Subcutaneous abdominal adipose tissue (tissue), 5 donors: ENCODE measurements at regions not wholly inside any gene's neighbourhood (a gene's known extent, or its start where the extent isn't known, plus 50 kb on each side); places are given as distances from the start of the nearest gene placed in this dataset.
A peak's percentile ranks its signal among the peaks of the same experiment; 100 is the strongest.
"Not testable (repeated sequence)": the region's sequence is repeated elsewhere in the genome, so short reads cannot be mapped to it uniquely, and the experiment has no call there.

Experiments used
- H3K27ac ChIP-seq: one replicate; pipeline ENCODE4 v1.7.0; 2013; ENCODE audit warnings: low read depth, mild to moderate bottlenecking, inconsistent platforms, low read length, moderate library complexity
- H3K27me3 ChIP-seq, 5 donors: one replicate each; pipeline ENCODE4 v1.7.0; 2013; ENCODE audit warnings: low read length in 5 of 5, inconsistent platforms in 1 of 5; ENCODE audit not compliant: control insufficient read depth in 5 of 5, insufficient read depth in 4 of 5
- H3K36me3 ChIP-seq, 5 donors: one replicate each; pipeline ENCODE4 v1.7.0; 2013; ENCODE audit warnings: low read length in 5 of 5; ENCODE audit not compliant: control insufficient read depth in 5 of 5, insufficient read depth in 5 of 5
- H3K4me1 ChIP-seq, 5 donors: one replicate each; pipeline ENCODE4 v1.7.0; 2013; ENCODE audit warnings: low read length in 5 of 5, mild to moderate bottlenecking in 3 of 5, moderate library complexity in 1 of 5; ENCODE audit not compliant: control insufficient read depth in 5 of 5, insufficient read depth in 5 of 5
- H3K4me3 ChIP-seq, 5 donors: one replicate each; pipeline ENCODE4 v1.7.0; 2013; ENCODE audit warnings: low read length in 5 of 5, low read depth in 1 of 5
- H3K9ac ChIP-seq, 5 donors: one replicate each; pipeline ENCODE4 v1.7.0; 2013; ENCODE audit warnings: low read length in 5 of 5, mild to moderate bottlenecking in 4 of 5, moderate library complexity in 3 of 5
- H3K9me3 ChIP-seq, 5 donors: one replicate each; pipeline ENCODE4 v1.7.0; 2013; ENCODE audit warnings: low read length in 5 of 5; ENCODE audit not compliant: control insufficient read depth in 5 of 5
- donor health status: healthy.
- donor health status: healthy.
- donor health status: healthy.
- donor health status: healthy.
- donor health status: healthy.

- Histone ChIP-seq H3K9ac (no peak overlapping the region), H3K9me3 (no peaks in the 10 kb centered on the region), H3K36me3 (no peaks in the 10 kb centered on the region), H3K27ac (peak overlapping the region; percentile 42), H3K4me3 (no peak overlapping the region), H3K4me1 (peaks cover 2 to 10% (median 4%) of the 10 kb centered on the region in 5 donors), H3K27me3 (no peaks in the 10 kb centered on the region)
Observed at GRCh38 chr9:115690786-115691496, 462.6 kb upstream of the PAPPA start.

DNA sequence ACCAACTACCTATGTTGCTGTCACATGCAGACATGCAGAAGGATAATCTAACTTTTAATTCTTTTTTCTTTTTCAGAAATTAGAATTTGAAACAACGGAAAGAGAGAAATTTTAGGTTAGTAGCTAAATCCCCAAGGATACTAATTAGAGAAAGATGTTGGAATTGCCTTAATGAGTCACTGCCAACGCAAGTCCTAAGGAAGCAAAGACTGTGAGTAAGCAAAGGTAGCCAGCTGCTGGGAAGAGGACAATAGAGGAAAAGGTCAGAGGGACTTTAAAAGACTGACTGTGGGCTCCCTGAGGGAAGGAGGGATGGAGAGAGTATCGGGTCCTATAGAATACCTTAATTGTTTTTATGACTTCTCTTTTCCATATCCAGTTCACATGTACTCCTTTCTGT, 461.9 kb upstream of the PAPPA start:
- peak overlapping the region; percentile 42 for H3K27ac ChIP-seq
- no peaks in the 10 kb centered on the region for H3K36me3 ChIP-seq
- H3K9me3 ChIP-seq: no peaks in the 10 kb centered on the region
- peaks cover 2 to 10% (median 4%) of the 10 kb centered on the region in 5 donors for H3K4me1 ChIP-seq
- H3K27me3 ChIP-seq: no peaks in the 10 kb centered on the region
- H3K4me3 ChIP-seq: no peak overlapping the region
- peak overlapping the region in 1 of 5 donors; percentile 42 for H3K9ac ChIP-seq

GRCh38 chr9:115692868-115693267, 460.7 kb upstream of the PAPPA start:
- not testable (repeated sequence) for H3K36me3 ChIP-seq, H3K4me3 ChIP-seq, H3K27me3 ChIP-seq, H3K4me1 ChIP-seq, H3K27ac ChIP-seq, H3K9ac ChIP-seq, H3K9me3 ChIP-seq

GRCh38 chr9:115694014-115694413, 459.6 kb upstream of the PAPPA start:
- Histone ChIP-seq H3K27ac (no peak overlapping the region), H3K4me1 (peaks cover 2 to 10% (median 4%) of the 10 kb centered on the region in 5 donors), H3K4me3 (no peak overlapping the region), H3K9me3 (no peaks in the 10 kb centered on the region), H3K36me3 (no peaks in the 10 kb centered on the region), H3K27me3 (no peaks in the 10 kb centered on the region), H3K9ac (no peak overlapping the region)

DNA sequence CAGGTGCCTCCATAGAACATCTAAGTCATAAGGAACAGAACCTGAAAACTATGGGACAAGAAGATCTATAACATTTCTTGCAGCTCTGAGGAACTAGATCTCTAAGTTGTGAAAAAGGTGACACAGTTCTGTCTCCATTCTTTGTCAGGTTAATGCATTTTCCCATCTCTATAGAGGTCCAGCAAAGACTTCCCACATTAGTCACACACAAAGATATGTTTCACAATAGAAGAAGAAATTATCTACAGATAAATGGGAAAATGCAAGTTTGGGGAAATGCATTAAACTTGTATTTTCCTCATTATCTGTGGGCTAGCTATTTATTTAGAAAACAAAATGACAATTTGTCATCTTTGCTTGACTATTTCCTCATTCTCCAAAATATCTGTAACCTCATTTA, 458.6 kb upstream of the PAPPA start:
- no peaks in the 10 kb centered on the region for H3K9me3 ChIP-seq
- no peak overlapping the region for H3K4me3 ChIP-seq
- H3K36me3 ChIP-seq: no peaks in the 10 kb centered on the region
- peaks cover 2 to 10% (median 4%) of the 10 kb centered on the region in 5 donors for H3K4me1 ChIP-seq
- no peak overlapping the region for H3K9ac ChIP-seq
- no peaks in the 10 kb centered on the region for H3K27me3 ChIP-seq
- no peak overlapping the region for H3K27ac ChIP-seq

- Histone ChIP-seq H3K9ac (no peak overlapping the region), H3K4me1 (peaks cover 0 to 14% (median 0%) of the 10 kb centered on the region in 5 donors), H3K27ac (peak overlapping the region; percentile 66), H3K9me3 (no peaks in the 10 kb centered on the region), H3K4me3 (no peak overlapping the region), H3K36me3 (no peaks in the 10 kb centered on the region), H3K27me3 (no peaks in the 10 kb centered on the region)
Observed at GRCh38 chr9:115712981-115713380, 440.6 kb upstream of the PAPPA start.

DNA sequence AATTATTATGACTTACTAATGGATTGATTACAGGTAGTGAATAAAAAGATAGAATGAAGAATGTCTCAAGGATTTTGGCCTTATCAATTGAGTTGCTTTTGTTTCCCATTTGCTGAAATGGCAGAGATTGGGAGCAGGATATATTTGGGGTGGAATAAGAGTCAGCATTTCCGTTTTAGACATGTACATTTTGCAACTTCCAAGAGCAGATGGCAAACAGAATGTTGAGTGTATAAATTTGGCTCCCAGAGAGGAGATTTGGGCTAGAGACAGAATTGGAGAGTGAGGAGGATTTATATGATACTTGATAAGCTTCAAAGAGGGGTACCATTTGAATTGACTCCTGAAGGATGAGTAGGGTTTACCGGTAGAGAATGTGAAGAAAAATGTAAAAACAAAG, 437.9 kb upstream of the PAPPA start:
- H3K36me3 ChIP-seq: no peaks in the 10 kb centered on the region
- H3K9ac ChIP-seq: no peak overlapping the region
- no peaks in the 10 kb centered on the region for H3K27me3 ChIP-seq
- H3K27ac ChIP-seq: no peak overlapping the region
- no peak overlapping the region for H3K4me3 ChIP-seq
- H3K9me3 ChIP-seq: no peaks in the 10 kb centered on the region
- peaks cover 0 to 14% (median 0%) of the 10 kb centered on the region in 5 donors for H3K4me1 ChIP-seq

DNA sequence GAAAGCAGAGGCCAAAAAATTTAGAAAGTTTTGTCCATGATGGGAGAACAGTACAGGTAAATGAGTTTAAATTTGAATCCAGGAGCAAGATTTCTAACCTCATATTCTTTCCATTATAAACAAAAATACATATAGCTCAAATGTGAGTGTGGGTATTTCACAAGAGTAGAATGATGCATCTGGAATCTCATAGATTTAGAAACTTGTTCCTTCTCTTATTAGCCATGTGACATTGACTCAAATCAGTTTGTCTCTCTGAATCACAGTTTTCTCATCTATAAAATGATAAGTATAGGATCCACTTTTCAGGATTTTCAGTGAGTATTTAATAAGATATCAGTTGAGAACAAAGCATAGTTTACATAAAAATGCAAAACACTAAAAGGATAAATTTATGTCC, 436.3 kb upstream of the PAPPA start:
- H3K9me3 ChIP-seq: no peaks in the 10 kb centered on the region
- no peak overlapping the region for H3K4me3 ChIP-seq
- no peaks in the 10 kb centered on the region for H3K36me3 ChIP-seq
- no peaks in the 10 kb centered on the region for H3K27me3 ChIP-seq
- no peak overlapping the region for H3K9ac ChIP-seq
- peaks cover 0 to 14% (median 0%) of the 10 kb centered on the region in 5 donors for H3K4me1 ChIP-seq
- no peak overlapping the region for H3K27ac ChIP-seq

GRCh38 chr9:115717711-115718173, 435.8 kb upstream of the PAPPA start:
- no peak overlapping the region for H3K4me3 ChIP-seq
- H3K4me1 ChIP-seq: peaks cover 0 to 11% (median 0%) of the 10 kb centered on the region in 5 donors
- H3K27me3 ChIP-seq: no peaks in the 10 kb centered on the region
- no peak overlapping the region for H3K9ac ChIP-seq
- no peak overlapping the region for H3K27ac ChIP-seq
- H3K9me3 ChIP-seq: no peaks in the 10 kb centered on the region
- no peaks in the 10 kb centered on the region for H3K36me3 ChIP-seq

- Histone ChIP-seq H3K4me1 (peaks cover 0 to 5% (median 0%) of the 10 kb centered on the region in 5 donors), H3K4me3 (no peak overlapping the region), H3K27me3 (no peaks in the 10 kb centered on the region), H3K9me3 (peaks cover 0 to 9% (median 3%) of the 10 kb centered on the region in 5 donors), H3K27ac (no peak overlapping the region), H3K36me3 (no peaks in the 10 kb centered on the region), H3K9ac (no peak overlapping the region)
Observed at GRCh38 chr9:115730396-115730795, 423.2 kb upstream of the PAPPA start.
